GM18951 (cell line): ENCODE measurements at regions not wholly inside any gene's neighbourhood (a gene's known extent, or its start where the extent isn't known, plus 50 kb on each side); places are given as distances from the start of the nearest gene placed in this dataset.

ENCODE experiments used
- POLR2A ChIP-seq: IDR thresholded peaks from 4 replicates; pipeline ENCODE4 v1.6.1; 2011; ENCODE audit warnings: mild to moderate bottlenecking; ENCODE audit not compliant: insufficient read length, insufficient read depth; ENCODE audit errors: extremely low read depth
- in situ Hi-C: fragments of 300-500 bp; cut with MboI; formaldehyde crosslinking; loops from one replicate; pipeline ENCODE4 v1.12.0; 2022; ENCODE audit warnings: low sequenced_read_pairs, mixed read lengths, inconsistent platforms; ENCODE audit not compliant: unreplicated experiment

DNA sequence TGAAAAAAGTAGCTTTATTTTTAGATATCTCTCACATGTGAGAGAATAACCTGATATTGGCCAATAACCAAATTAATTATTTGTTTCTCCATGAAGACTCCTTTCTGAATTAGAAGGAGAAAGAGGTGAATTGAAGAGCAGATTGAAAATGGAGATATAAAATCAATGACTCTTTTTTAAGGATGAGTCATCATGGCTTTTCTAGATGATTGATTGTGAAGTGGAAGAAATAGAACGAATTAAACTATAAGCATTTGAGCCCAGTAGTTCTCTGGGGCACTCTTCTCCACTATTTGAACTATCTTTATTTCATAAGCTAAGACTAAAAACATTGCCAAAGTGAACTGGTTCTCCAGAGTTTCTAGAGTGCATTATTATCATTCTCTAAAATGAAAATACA is 137.2 kb upstream of the EDNRA start:
- in situ Hi-C loops: no loop called here
- no peak for TF ChIP-seq POLR2A

DNA sequence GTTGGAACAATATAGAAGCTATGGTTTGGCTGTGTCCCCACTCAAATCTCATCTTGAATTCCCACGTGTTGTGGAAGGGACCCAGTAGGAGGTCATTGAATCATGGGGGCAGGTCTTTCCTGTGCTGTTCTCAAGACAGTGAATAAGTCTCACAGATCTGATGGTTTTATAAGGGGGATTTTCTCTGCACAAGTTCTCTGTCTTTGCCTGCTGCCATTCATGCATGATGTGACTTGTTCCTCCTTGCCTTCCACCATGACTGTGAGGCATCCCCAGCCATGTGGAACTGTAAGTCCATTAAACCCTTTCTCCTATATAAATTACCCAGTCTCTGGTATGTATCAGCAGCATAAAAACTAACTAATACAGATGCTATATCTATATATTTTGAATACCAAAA is 135.2 kb upstream of the EDNRA start:
- in situ Hi-C loops: no loop called here

DNA sequence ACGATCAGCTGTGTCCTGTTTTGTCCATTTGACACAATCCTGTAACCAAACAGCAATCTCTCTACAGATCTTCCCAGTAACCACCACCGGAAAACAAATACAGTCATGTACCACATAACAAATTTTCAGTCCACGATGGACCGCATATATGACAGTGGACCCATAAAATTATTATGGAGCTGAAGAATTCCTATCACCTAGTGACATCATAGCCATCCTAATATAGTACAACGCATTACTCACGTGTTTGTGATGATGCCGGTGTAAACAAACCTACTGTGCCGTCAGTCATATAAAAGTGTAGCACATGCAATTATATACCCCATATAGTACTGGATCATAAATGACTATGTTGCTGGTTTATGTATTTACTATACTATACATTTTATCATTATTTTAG is 133.7 kb upstream of the EDNRA start:
- in situ Hi-C loops: no loop called here
- TF ChIP-seq POLR2A: no peak

More for the DNA sequence above, 135.2 kb upstream of the EDNRA start:
- TF ChIP-seq POLR2A: no peak

DNA sequence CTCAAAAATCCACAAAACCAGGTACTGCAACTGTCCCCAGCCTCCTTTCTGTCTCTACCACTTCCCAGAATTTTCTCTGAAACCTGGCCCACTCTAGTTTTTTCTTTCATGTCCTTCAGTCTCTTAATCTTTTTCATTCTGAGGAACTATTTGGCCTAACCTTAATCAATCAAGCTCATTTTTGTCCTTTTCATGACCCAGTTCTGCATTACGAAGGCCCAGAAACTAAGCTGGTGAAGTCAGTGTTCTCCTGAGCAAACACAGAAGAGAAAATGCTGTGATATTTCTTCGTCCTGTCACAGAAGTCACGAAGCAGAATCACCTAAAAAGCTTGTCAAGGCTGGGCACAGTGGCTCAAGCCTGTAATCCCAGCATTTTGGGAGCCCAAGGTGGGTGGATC is 131.7 kb upstream of the EDNRA start:
- in situ Hi-C loops: no loop called here
- TF ChIP-seq POLR2A: no peak

DNA sequence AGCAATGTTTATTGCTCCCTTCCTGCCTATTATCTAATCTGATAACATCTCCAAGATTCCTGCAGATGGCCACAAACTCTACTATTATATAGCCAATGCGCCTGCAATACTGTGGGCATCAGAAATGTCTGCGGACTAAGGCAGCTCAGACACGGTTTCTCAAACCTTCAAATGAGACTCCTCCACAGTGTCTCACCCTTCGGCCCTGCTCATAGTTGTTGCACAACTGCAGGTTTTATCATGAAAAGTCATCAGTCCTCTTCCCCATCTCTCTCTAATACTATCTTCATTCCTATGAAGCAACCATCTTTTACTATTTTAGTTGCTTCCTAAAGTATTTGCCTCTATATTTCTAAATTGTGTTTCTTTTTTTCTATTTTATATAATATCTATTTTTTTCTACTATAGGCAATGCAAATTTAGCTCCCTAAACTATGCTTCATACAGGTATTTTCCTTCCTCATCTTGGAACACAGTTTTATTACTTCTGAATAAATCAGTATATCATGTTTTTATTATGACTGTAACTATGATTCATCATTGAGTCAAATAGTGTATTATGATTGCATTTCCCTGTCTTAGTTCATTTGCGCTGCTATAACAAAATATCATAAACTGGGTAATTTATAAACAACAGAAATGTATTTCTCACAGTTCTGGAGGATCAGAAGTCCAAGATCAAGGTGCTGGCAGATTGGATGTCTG is 129.7 kb upstream of the EDNRA start:
- TF ChIP-seq POLR2A: no peak
- in situ Hi-C loops: no loop called here

DNA sequence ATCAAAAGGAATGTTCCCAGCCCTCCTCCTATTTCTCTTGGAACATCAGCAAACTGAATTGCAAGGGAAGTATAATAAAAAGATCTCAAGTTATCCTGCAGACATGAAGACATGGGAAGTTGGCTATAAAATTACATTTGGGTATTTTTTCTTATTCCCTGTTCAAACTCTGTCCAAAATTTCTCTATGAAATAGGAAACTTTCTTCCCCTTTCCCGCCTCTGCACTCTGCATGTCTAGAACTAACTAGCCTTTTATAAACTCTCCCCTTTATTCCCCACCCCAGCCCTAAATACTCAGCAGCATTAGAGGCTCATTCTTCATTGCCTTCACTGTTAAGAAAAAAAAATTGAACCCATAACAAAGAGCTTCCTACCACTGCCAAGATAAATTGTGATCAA is 126.7 kb upstream of the EDNRA start:
- in situ Hi-C loops: no loop called here

DNA sequence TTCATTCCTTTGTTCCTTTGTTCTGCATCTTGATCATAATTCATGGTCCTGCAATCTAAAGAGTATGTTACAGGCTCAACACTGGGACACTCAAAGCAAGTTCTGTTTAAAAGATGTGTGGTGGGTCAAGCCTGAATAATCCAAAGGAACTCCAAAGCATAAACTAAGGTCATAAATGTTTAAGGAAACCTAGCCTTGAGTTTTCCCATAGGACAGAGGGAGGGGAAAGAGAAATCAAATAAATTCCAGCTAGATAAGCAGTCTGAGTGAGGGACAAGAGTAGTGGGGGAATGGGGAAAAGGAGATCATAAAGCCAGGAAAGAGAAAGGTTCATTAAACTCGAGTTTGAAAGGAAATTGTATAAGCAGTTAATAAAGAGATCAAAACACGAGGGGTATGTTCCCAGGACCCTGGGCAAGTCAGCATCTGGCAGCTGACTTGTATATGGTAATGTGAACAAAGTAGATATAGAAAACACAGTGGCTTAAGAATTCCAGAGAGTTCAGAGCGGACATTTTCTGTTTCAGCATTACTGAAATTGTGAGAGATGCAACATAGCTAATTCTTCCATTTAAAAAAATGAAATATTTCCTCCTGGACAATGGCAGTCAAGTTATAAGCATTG is 125.8 kb upstream of the EDNRA start:
- no peak for TF ChIP-seq POLR2A
- in situ Hi-C loops: no loop called here

More for the DNA sequence above, 126.7 kb upstream of the EDNRA start:
- TF ChIP-seq POLR2A: no peak

DNA sequence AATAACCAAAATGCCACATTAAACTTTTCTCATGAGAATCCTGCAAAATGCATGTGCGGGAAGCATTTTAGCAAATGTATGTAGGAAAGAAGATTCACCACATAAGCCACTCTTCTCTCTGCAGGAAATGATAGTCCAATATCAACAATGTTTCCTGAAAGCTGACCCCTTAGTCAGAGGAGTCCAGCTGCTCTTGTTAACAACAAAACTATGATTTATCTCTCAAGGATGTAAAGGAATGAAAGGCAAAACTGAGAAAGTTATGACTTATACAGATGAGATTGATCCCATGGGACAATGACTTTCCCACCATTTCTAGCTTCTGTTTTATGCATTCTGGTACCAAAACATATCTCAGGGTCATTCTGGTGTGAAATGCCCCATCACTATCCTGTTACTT is 125.0 kb upstream of the EDNRA start:
- TF ChIP-seq POLR2A: no peak
- in situ Hi-C loops: no loop called here

DNA sequence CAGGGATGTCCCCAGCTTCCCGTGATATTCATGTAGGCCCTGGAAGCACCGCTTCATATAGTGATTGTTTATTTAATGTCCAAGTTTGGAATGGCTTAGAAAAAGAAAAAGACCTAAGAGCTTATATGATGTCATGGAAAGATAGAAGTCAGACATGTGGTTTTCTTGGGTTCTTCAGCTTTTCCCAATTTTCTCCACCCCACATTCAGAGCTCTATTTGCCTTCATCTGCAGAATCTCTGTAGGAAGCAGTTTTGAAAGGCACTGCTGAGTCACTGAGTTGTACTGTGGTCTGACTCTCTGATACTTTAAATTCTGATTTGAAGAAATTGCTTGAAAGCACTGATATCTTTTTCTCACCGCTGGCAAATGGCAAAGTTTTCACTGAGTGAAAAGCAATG is 120.6 kb upstream of the EDNRA start:
- TF ChIP-seq POLR2A: no peak

DNA sequence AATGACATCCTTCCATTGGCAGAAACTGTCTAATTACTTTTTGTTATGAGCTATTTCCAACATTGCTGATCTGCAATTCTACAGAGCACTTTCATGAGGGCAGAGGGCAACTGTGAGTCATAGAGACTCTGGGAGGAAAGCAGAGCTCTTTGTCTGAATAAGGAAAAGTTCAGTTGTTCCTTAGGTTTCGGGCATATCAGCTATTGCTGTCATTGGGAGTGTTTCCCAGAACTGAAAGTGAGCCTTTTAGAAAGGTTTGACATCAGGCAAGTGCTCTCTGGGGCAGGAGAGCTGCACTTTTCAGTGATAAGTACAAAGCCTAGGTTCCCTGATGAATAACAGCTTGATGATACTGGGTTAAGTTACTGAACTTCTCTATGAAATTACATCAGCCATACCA is 119.2 kb upstream of the EDNRA start:
- in situ Hi-C loops: no loop called here
- TF ChIP-seq POLR2A: no peak

More for the DNA sequence above, 120.6 kb upstream of the EDNRA start:
- in situ Hi-C loops: no loop called here

DNA sequence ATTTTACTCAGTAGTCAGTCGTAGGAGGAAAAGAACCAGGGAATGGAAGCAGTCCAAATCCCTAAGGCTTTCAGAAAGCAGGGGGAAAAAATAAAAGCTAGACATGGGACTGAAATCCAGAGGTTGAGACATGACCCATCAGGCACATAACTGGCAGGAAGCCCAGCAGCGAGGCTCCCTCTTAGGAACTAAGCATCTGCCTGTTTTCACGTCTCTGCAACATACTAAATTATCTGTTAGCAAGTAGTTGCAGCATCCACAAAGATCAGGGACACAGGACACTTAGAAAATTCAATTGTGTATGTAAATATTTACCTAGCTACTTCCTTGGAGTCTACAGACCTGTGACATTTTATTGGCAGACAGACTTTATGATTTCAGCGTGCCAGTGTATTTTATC is 118.0 kb upstream of the EDNRA start:
- in situ Hi-C loops: no loop called here
- TF ChIP-seq POLR2A: no peak

DNA sequence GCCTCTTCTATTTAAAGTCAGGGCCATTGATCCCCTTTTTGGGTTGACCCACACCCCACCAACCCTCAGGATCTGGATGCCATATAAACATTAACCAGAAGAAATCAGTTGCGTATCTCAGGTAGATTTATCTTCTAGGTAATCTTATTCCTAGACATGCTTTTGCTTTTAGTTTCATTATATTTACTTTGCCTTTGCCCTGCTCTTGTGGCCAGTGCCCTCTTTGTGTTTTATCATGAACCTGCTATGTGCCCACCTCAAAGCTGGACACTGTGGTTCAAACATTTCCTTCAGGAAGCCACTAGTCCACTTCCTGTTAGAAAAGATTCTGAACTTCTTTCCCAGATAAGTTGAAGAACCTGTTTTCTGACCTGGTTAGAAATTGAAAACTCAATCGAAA is 117.4 kb upstream of the EDNRA start:
- TF ChIP-seq POLR2A: no peak
- in situ Hi-C loops: no loop called here

DNA sequence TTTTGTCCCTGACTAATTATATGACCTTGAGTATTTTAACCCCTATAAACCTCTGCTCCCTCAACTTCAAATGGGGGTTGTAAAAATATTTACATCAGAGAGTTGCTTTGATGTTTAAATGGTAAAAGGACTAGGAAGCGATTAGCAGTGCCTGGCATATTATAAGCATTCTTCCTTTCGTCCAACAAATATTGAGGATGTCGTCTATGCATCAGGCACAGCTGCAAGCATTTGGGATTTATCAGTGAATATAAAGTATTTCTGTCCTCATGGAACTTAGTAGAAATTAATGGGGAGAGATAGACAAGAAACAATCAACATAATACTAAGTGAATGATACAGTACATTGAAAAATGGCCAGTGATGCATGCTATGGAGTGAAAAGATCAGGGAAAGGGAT is 115.5 kb upstream of the EDNRA start:
- TF ChIP-seq POLR2A: no peak
- in situ Hi-C loops: no loop called here

DNA sequence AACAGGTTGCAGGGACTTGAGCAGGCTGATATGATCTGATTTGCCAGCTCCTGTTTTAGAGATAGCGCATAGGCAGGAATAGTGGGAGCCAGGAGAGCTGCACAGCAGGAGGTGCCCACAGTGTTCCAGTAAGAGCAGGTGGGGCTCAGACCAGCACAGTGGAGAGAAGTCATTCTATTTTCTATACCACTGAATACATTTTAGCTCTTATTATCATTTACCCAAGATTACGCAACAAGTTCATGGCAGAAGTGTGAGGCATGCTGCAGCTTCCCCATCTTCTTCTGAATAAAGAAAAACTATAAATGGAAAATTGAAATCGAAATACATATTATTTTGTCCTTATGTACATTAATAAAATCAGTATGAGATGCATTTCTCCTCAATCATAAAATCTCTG is 114.7 kb upstream of the EDNRA start:
- in situ Hi-C loops: no loop called here
- no peak for TF ChIP-seq POLR2A

DNA sequence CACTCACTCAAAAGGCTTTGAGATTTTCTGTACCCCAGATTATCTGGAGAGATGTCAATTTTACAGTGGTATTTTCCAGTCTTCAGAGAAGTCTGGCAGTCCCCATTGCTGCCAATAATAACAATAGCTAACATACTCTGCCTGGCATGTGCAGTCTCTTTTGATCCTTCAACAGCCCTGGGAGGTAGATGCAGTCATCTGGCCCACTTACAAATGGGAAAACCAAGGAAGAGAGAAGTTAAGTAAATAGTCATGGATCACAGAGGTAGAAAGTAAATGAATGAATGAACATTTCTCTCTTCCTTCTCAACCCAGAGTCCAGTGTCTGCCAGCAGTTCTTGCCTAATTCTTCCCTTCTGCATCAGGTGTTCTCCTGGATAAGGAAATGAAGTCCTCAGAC is 113.0 kb upstream of the EDNRA start:
- in situ Hi-C loops: no loop called here
- no peak for TF ChIP-seq POLR2A

DNA sequence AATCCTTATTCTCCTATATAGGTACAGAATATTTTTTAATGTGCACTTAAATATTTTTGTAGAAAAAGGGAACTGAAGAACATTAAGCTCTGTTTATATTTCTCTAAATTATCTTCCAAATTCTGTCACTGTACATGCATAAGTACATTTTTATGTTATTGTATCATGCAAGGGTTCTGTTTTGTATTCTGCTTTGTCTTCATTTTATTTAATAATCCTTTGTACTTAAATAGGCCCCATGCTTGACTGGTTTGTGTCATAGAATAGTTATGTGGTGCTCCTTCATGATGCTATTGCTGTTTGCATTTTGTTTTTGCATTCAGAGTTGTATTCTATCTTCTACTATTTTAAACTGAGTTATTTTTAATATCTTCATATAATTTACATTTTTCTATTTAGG is 111.9 kb upstream of the EDNRA start:
- TF ChIP-seq POLR2A: no peak
- in situ Hi-C loops: no loop called here
